SK-N-SH (cell line): ENCODE measurements at regions not wholly inside any gene's neighbourhood (a gene's known extent, or its start where the extent isn't known, plus 50 kb on each side); places are given as distances from the start of the nearest gene placed in this dataset.

Experiments used
- CTCF ChIA-PET: fragments of 300-600, 350-600 bp; formaldehyde crosslinking; extraction: SDS; loops from one replicate; lab custom pipeline; 2021; lab: Yijun Ruan, JAX
- POLR2A ChIA-PET: fragments of 350-600 bp; sonication (Branson Sonifier 250); formaldehyde crosslinking; extraction: SDS; loops from one replicate; lab custom pipeline; 2020; ENCODE audit warnings: antibody characterized with exemption, inconsistent platforms; lab: Yijun Ruan, JAX
- DNase-seq: peaks from one replicate; pipeline ENCODE4 v3.0.0; 2012
- H2AFZ ChIP-seq: fragments of 200-600 bp; sonication (generic); 2 replicates; pipeline ENCODE4 v1.8.1; 2016; ENCODE audit warnings: antibody characterized with exemption, mild to moderate bottlenecking, low read depth
- H3F3A ChIP-seq: fragments of 200-600 bp; sonication (generic); replicated peaks from 2 replicates; pipeline ENCODE3; 2016; ENCODE audit warnings: antibody characterized with exemption, mild to moderate bottlenecking; ENCODE audit not compliant: insufficient read depth
- H3K27ac ChIP-seq, 2 experiments: fragments of 200-500 bp in 1 of 2; fragments of 200-600 bp in 1 of 2; sonication (Bioruptor generic) in 1 of 2; sonication (generic), shearing (Covaris generic) in 1 of 2; 2 replicates each; pipeline versions ENCODE4 v1.5.1 to v1.6.1; 2014 to 2016; ENCODE audit warnings: low read depth in 2 of 2, inconsistent platforms in 1 of 2, low read length in 1 of 2, mild to moderate bottlenecking in 1 of 2, mixed read lengths in 1 of 2
- H3K27me3 ChIP-seq: fragments of 200-600 bp; sonication (generic), shearing (Covaris generic); 2 replicates; pipeline ENCODE4 v1.6.1; 2016; ENCODE audit warnings: mixed run types; ENCODE audit not compliant: insufficient read depth
- H3K36me3 ChIP-seq, 2 experiments: fragments of 200-500 bp in 1 of 2; fragments of 200-600 bp in 1 of 2; sonication (Bioruptor generic) in 1 of 2; sonication (generic) in 1 of 2; replicated peaks in 1 of 2; 2 replicates each; pipeline versions ENCODE3 to v1.5.1; 2014 to 2016; ENCODE audit warnings: low read length in 1 of 2, mild to moderate bottlenecking in 1 of 2; ENCODE audit not compliant: insufficient read depth in 2 of 2, control insufficient read depth in 1 of 2
- H3K4me1 ChIP-seq, 2 experiments: fragments of 200-500 bp in 1 of 2; fragments of 200-600 bp in 1 of 2; sonication (Bioruptor generic) in 1 of 2; sonication (generic), shearing (Covaris generic) in 1 of 2; 2 replicates each; pipeline versions ENCODE4 v1.5.1 to v1.6.1; 2014 to 2016; ENCODE audit warnings: low read depth in 1 of 2, low read length in 1 of 2, mixed run types in 1 of 2; ENCODE audit not compliant: insufficient read depth in 2 of 2, control insufficient read depth in 1 of 2
- H3K4me2 ChIP-seq: fragments of 200-600 bp; sonication (generic), shearing (Covaris generic); 2 replicates; pipeline ENCODE4 v1.6.1; 2017; ENCODE audit warnings: mixed run types
- H3K4me3 ChIP-seq, 2 experiments: fragments of 200-500 bp in 1 of 2; fragments of 200-600 bp in 1 of 2; sonication (Bioruptor generic) in 1 of 2; sonication (generic), shearing (Covaris generic) in 1 of 2; 2 replicates each; pipeline versions ENCODE4 v1.5.1 to v1.8.1; 2014 to 2016; ENCODE audit warnings: low read depth in 2 of 2, inconsistent platforms in 1 of 2, low read length in 1 of 2, mild to moderate bottlenecking in 1 of 2, mixed read lengths in 1 of 2, moderate library complexity in 1 of 2
- H3K79me2 ChIP-seq: fragments of 200-600 bp; sonication (generic); 2 replicates; pipeline ENCODE4 v1.8.1; 2017; ENCODE audit warnings: mild to moderate bottlenecking; ENCODE audit not compliant: insufficient read depth
- H3K9ac ChIP-seq: fragments of 200-600 bp; sonication (generic); 2 replicates; pipeline ENCODE4 v1.6.1; 2017; ENCODE audit warnings: mixed run types
- H3K9me2 ChIP-seq: fragments of 200-600 bp; sonication (generic); 2 replicates; pipeline ENCODE4 v1.6.1; 2017; ENCODE audit warnings: mixed run types
- H3K9me3 ChIP-seq: fragments of 200-600 bp; sonication (generic); 2 replicates; pipeline ENCODE4 v1.6.1; 2017; ENCODE audit warnings: mixed run types, mild to moderate bottlenecking, moderate library complexity
- H4K20me1 ChIP-seq: fragments of 200-600 bp; sonication (generic); 2 replicates; pipeline ENCODE4 v1.6.1; 2017; ENCODE audit warnings: mild to moderate bottlenecking, mixed run types; ENCODE audit not compliant: insufficient read depth
- ELF1 ChIP-seq: IDR thresholded peaks from 2 replicates; pipeline ENCODE4 v1.4.0; 2012
- EP300 ChIP-seq, 2 experiments: IDR thresholded peaks; 2 replicates each; pipeline versions ENCODE4 v1.4.0 to v1.6.1; 2012; ENCODE audit warnings: borderline replicate concordance in 1 of 2, low read depth in 1 of 2, low read length in 1 of 2
- FOSL2 ChIP-seq: IDR thresholded peaks from 2 replicates; pipeline ENCODE4 v1.4.0; 2012; ENCODE audit warnings: low read depth, mild to moderate bottlenecking, moderate library complexity, borderline replicate concordance
- FOXJ3 ChIP-seq: sonication (generic); formaldehyde crosslinking; IDR thresholded peaks from 2 replicates; pipeline ENCODE4 v1.5.1; 2020; ENCODE audit warnings: mild to moderate bottlenecking, missing genetic modification reagents
- FOXM1 ChIP-seq: IDR thresholded peaks from 2 replicates; pipeline ENCODE4 v1.4.0; 2012; ENCODE audit warnings: low read depth, mild to moderate bottlenecking
- GABPA ChIP-seq: IDR thresholded peaks from 2 replicates; pipeline ENCODE4 v1.4.0; 2012; ENCODE audit warnings: low read depth, mild to moderate bottlenecking
- GATA2 ChIP-seq: sonication (generic); formaldehyde crosslinking; IDR thresholded peaks from 2 replicates; pipeline ENCODE4 v1.5.0; 2020; ENCODE audit warnings: mild to moderate bottlenecking, missing genetic modification reagents
- MAX ChIP-seq: IDR thresholded peaks from 2 replicates; pipeline ENCODE4 v1.4.0; 2012; ENCODE audit warnings: low read depth
- PBX3 ChIP-seq: IDR thresholded peaks from 2 replicates; pipeline ENCODE4; 2012
- POLR2AphosphoS5 ChIP-seq: IDR thresholded peaks from 2 replicates; pipeline ENCODE4 v1.6.1; 2012; ENCODE audit warnings: low read depth, low read length
- RCOR1 ChIP-seq: fragments of 150-350 bp; IDR thresholded peaks from 2 replicates; pipeline ENCODE4 v1.6.1; 2017; ENCODE audit warnings: antibody characterized with exemption, low read length
- RFX5 ChIP-seq: IDR thresholded peaks from 2 replicates; pipeline ENCODE4 v1.6.1; 2012; ENCODE audit warnings: mild to moderate bottlenecking, improper control_type of control experiment, low read length
- RXRA ChIP-seq: IDR thresholded peaks from 2 replicates; pipeline ENCODE4 v1.4.0; 2012; ENCODE audit warnings: low read depth, mild to moderate bottlenecking, borderline replicate concordance
- SIN3A ChIP-seq: IDR thresholded peaks from 2 replicates; pipeline ENCODE4 v1.6.1; 2012; ENCODE audit warnings: low read depth, mild to moderate bottlenecking, low read length, moderate library complexity, borderline replicate concordance
- TAF1 ChIP-seq: IDR thresholded peaks from 2 replicates; pipeline ENCODE4 v1.6.1; 2012; ENCODE audit warnings: low read depth, mild to moderate bottlenecking, low read length, moderate library complexity, borderline replicate concordance
- TCF12 ChIP-seq: IDR thresholded peaks from 2 replicates; pipeline ENCODE4 v1.4.0; 2012
- TEAD4 ChIP-seq: IDR thresholded peaks from 2 replicates; pipeline ENCODE4 v1.4.0; 2012; ENCODE audit warnings: mild to moderate bottlenecking, borderline replicate concordance; ENCODE audit not compliant: insufficient read depth
- WGBS: methylation state at CpG from one replicate; pipeline ENCODE4 v1.1.6; 2017; ENCODE audit warnings: low lambda C conversion rate; 5-methylcytosine and 5-hydroxymethylcytosine counted together
- TF ChIP-seq, protein P1 (sequence below): IDR thresholded peaks from 2 replicates; pipeline ENCODE4 v1.4.0; 2012; ENCODE audit warnings: low read depth, borderline replicate concordance
- TF ChIP-seq, protein P2 (sequence below): fragments of 200-600 bp; sonication (generic); IDR thresholded peaks from 2 replicates; pipeline ENCODE4 v1.6.1; 2017; ENCODE audit warnings: antibody characterized with exemption, mild to moderate bottlenecking, moderate library complexity
- TF ChIP-seq, protein P3 (sequence below): IDR thresholded peaks from 2 replicates; pipeline ENCODE4 v1.6.1; 2012; ENCODE audit warnings: mild to moderate bottlenecking, low read depth, low read length, moderate library complexity

DNA sequence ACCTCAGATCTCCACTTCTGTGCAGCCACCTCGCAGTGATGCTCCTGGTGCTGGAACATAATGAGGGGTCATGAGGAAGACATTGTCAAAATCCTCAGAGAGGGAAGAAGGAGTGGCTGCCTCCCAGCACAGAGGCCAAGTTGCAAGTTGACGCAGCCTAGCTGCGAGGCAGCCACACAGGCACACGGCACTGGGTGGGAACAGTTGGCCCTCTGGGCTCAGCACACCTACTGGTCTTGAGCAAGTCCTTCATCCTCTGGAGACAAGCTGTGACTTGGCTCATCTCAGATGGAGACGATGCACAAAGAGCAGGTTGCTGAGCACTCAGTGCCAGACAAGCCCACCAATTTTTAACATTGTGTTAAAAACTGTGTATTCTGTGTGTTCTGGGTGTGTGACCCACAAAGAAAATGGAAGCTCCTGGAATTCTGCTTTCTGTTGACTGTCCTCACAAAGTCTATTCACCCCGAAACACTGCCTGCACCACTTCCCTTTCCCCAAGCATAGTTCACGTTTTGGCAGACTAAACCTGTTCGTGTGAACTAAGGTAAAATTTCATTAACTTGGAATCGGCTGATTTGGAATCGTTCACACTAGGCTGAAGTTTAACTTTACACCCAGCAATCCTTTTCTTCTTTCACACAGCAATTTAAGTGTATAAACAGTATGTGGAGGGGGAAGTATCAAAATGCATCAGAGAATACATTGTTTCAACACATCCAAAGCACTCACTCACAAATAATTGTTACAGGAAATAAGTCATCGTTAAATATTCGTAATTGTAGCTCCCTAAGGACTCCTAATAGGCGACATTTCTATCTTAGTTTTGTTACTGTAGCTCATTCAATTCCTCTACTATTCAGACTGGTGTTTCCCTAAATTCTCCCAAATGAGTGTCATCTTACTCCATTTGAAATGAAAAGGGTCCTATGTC is 266.6 kb upstream of the ID2 start:
- TF ChIP-seq POLR2AphosphoS5 = no peak
- TF ChIP-seq, protein P1, sequence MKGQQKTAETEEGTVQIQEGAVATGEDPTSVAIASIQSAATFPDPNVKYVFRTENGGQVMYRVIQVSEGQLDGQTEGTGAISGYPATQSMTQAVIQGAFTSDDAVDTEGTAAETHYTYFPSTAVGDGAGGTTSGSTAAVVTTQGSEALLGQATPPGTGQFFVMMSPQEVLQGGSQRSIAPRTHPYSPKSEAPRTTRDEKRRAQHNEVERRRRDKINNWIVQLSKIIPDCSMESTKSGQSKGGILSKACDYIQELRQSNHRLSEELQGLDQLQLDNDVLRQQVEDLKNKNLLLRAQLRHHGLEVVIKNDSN = no peak
- TF ChIP-seq ELF1 = no peak
- no peak for TF ChIP-seq RXRA
- no peak for TF ChIP-seq FOSL2
- no peak for TF ChIP-seq FOXM1
- TF ChIP-seq MAX = no peak
- no peak for TF ChIP-seq RCOR1
- no peak for TF ChIP-seq GATA2 (CRISPR knock-in tag)
- TF ChIP-seq PBX3 = no peak
- TF ChIP-seq TEAD4 = no peak
- TF ChIP-seq RFX5 = no peak
- no peak for TF ChIP-seq TAF1
- TF ChIP-seq FOXJ3 (CRISPR knock-in tag) = no peak
- TF ChIP-seq SIN3A = no peak
- TF ChIP-seq GABPA = no peak
- no peak for TF ChIP-seq TCF12
- no peak for TF ChIP-seq EP300 (IDR thresholded peaks at IDR 0.05; ENCODE audit: borderline replicate concordance in 1 of 2, low read depth in 1 of 2, low read length in 1 of 2)
- TF ChIP-seq, protein P2, sequence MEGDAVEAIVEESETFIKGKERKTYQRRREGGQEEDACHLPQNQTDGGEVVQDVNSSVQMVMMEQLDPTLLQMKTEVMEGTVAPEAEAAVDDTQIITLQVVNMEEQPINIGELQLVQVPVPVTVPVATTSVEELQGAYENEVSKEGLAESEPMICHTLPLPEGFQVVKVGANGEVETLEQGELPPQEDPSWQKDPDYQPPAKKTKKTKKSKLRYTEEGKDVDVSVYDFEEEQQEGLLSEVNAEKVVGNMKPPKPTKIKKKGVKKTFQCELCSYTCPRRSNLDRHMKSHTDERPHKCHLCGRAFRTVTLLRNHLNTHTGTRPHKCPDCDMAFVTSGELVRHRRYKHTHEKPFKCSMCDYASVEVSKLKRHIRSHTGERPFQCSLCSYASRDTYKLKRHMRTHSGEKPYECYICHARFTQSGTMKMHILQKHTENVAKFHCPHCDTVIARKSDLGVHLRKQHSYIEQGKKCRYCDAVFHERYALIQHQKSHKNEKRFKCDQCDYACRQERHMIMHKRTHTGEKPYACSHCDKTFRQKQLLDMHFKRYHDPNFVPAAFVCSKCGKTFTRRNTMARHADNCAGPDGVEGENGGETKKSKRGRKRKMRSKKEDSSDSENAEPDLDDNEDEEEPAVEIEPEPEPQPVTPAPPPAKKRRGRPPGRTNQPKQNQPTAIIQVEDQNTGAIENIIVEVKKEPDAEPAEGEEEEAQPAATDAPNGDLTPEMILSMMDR = no peak
- TF ChIP-seq, protein P3, sequence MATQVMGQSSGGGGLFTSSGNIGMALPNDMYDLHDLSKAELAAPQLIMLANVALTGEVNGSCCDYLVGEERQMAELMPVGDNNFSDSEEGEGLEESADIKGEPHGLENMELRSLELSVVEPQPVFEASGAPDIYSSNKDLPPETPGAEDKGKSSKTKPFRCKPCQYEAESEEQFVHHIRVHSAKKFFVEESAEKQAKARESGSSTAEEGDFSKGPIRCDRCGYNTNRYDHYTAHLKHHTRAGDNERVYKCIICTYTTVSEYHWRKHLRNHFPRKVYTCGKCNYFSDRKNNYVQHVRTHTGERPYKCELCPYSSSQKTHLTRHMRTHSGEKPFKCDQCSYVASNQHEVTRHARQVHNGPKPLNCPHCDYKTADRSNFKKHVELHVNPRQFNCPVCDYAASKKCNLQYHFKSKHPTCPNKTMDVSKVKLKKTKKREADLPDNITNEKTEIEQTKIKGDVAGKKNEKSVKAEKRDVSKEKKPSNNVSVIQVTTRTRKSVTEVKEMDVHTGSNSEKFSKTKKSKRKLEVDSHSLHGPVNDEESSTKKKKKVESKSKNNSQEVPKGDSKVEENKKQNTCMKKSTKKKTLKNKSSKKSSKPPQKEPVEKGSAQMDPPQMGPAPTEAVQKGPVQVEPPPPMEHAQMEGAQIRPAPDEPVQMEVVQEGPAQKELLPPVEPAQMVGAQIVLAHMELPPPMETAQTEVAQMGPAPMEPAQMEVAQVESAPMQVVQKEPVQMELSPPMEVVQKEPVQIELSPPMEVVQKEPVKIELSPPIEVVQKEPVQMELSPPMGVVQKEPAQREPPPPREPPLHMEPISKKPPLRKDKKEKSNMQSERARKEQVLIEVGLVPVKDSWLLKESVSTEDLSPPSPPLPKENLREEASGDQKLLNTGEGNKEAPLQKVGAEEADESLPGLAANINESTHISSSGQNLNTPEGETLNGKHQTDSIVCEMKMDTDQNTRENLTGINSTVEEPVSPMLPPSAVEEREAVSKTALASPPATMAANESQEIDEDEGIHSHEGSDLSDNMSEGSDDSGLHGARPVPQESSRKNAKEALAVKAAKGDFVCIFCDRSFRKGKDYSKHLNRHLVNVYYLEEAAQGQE = no peak
- Histone ChIP-seq H3K4me3 (no peak overlapping the region), H3K9ac (no peak overlapping the region), H3K27me3 (no peaks in the 10 kb centered on the region), H3K9me3 (no peaks in the 10 kb centered on the region), H3K27ac (no peak overlapping the region), H3K4me2 (no peak overlapping the region), H3K36me3 (no peaks in the 10 kb centered on the region), H3K4me1 (peaks cover 0 to 4% of the 10 kb centered on the region in 2 experiments; a peak in 2 of 4 replicates), H3K9me2 (no peaks in the 10 kb centered on the region), H3K79me2 (no peaks in the 10 kb centered on the region), H4K20me1 (no peaks in the 10 kb centered on the region), H2AFZ (no peak overlapping the region), H3F3A (no peaks in the 10 kb centered on the region)
- ChIA-PET POLR2A (no interaction called here), CTCF (interaction anchor here (0.7 to 1.6 kb wide), 3 partner anchors 13 to 27 kb away, joined by 3 to 4 read pairs (median 3); no protein-coding TSS in a partner anchor)
- 74% methylated on average over 13 of the region's 13 CpGs for WGBS
- DNase-seq = no peak
